GM19467 (cell line): ENCODE measurements at regions not wholly inside any gene's neighbourhood (a gene's known extent, or its start where the extent isn't known, plus 50 kb on each side); places are given as distances from the start of the nearest gene placed in this dataset.

ENCODE experiments used
- ATAC-seq: cut with Tn5 transposase; IDR thresholded peaks from one replicate; pipeline ENCODE4 v1.9.1; 2021; ENCODE audit warnings: mild to moderate bottlenecking, moderate library complexity; ENCODE audit not compliant: unreplicated experiment

DNA sequence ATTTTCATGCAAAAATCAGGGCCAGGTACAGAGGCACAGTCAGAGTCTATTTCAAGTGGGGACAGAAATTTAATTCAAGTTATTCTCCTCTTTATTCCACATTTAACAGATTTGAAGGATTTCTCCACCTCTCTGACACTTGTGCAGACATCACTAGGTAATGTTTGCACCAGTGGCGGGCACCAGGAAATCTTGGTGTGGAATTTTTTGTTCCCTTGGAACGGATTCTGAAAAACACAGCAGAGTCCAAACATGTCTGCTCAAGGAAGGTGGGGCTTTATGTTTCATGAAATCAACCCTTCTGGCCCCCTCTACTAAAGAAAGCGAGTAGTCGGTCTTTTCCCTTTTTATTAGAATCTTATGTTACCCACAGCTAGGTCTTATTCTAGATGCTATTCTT lies 271.2 kb upstream of the MDFIC2 start:
- ATAC-seq, result no peak

- ATAC-seq, result no peak
Observed at GRCh38 chr3:70582803-70583202, 270.4 kb upstream of the MDFIC2 start.

DNA sequence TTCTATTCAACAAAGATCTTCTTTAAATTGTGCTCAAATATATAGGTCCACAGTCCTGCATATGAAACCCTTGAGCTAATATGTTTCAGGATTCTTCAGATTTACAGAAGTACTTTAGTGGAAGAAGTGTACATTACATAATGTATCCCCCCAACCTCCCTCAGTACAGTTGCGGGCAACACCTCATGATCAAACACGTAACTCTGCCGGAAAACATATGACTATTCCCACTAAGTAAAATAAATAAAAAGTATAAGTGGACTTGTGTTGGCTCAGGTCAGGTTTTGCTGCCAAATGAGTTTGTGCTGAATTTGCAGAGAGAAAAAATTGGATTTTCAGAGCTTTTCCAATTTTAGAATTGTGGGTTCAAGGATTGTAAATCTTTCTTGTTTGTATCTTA lies 267.6 kb upstream of the MDFIC2 start:
- ATAC-seq, result no peak

- ATAC-seq, result no peak
Observed at GRCh38 chr3:70571696-70572095, 259.3 kb upstream of the MDFIC2 start.

GRCh38 chr3:70570584-70570983 lies 258.1 kb upstream of the MDFIC2 start:
- ATAC-seq, result no peak

DNA sequence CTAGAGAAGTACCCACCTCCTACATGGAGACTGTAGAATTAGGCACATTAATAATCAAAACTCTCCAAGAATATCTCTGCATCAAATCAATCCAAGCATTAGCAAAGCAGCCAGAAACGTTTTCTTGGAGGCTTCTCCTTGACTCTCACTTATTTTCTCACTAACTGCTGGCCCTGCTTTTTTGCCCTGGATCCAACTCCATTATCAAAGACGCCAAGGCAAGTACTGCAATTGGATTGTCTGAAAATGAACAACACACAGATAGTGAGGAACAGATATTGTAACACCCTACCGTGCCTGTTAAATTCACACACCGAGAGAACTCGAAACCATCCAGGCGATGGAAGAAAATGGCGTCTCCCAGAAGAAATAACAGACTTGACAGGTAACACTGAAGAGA lies 256.2 kb upstream of the MDFIC2 start:
- ATAC-seq, result no peak

DNA sequence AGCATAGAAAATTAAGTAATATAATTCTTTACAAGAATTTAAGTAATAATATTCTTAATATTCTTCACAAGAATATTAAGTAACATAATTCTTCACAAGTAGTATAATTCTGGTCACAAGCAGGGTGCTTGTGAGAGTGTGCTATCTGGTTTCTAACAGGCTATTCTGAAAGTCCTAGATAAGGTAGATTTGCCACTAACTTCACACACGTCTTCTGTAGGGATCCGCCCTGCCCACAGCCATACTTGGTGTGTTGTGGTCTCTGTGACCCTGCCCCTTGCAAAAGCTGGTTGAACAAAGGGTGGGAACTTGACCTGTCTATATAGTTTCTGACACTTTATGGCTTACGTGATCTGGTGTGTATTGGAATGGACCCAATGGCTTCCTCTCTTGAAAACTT lies 253.4 kb upstream of the MDFIC2 start:
- no peak for ATAC-seq

GRCh38 chr3:70564552-70564951 lies 252.1 kb upstream of the MDFIC2 start:
- no peak for ATAC-seq

DNA sequence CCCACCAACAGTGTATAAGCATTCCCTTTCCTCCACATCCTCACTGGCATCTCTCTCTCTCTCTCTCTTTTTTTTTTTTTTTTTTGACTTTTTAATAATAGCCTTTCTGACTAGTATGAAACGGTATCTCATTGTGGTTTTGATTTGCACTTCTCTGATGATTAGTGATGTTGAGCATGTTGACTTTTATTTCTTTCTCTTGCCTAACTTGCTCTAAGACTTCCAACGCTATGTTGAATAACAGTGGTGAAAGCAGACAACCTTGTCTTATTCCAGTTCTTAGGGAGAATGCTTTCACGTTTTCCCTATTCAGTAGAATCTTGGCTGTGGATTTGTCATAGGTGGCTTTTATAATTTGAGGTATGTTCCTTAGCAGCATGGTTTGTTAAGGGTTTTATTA lies 249.4 kb upstream of the MDFIC2 start:
- ATAC-seq, result no peak

DNA sequence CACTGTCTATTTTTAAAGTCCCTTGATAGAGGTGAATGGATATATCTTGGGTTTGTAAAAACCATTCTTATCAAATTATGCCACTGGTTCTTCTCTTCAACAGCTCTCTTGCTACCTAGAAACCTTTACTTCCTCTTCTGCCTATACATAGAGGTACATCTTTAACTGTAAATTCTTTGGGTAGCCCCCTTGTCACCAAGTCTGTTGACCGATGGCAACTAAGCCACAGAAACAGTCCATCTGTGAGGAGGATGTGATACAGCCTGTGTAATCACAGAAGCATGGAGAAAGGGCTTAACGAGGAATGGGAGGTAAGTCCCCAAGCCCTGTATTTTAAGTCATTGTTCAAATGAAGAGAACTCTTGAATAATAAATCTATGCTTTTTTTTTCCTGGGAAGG lies 246.5 kb upstream of the MDFIC2 start:
- ATAC-seq, result no peak

DNA sequence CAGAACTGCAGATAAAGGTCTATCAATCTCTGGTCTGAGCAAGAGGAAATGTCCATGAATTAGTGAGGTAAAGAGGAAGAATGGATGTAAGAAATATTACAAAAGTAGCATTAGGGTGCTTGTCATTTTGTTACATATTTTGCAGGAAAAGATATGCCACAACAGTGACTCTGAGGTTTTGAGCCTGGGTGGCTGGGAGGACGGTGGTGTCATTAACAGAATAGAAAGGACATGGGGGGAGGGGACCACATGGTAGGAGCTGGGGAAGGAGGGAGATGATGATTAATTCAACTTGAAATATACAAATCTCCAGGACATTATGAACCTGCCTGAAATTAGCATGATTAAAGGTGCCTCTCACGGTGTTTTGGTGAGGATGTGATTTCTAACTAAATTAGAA lies 245.5 kb upstream of the MDFIC2 start:
- ATAC-seq, result no peak

DNA sequence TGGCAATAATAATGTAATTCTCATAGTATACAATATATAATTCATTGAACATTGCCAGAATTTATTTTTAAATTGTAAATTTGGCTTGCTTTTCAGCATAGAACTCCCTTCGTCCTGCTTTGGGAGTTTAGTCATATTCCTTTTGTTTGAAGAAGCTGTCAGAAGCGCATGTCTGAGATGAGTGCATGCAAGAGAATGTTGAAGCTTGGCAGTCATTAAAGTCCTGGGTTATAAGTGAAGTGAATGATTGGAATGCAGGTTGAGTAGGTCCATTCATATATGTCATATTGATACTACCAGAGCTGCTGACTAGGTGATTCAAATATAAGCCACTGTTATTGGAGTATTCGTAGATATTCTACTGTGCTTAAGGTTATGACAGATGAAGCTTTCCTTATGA lies 243.6 kb upstream of the MDFIC2 start:
- ATAC-seq, result no peak

DNA sequence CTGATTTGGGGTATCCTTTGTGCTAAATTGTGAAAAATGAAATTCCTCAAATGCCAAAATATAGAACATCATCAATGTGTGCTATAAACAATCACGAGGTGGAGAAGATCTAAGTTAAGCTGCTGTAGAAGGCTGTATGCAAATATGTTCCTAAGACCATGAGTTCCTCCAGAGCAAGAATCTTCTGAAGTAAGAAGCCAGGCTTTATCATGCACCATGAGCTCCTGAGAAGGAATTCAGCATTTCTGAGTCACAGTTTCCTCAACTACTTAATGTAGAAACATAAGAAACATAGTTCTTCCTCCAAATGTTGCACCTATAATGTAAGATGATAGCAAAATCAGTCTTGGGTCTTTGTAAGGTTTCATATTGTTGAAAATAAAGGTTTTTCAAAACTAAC lies 241.7 kb upstream of the MDFIC2 start:
- ATAC-seq, result no peak

DNA sequence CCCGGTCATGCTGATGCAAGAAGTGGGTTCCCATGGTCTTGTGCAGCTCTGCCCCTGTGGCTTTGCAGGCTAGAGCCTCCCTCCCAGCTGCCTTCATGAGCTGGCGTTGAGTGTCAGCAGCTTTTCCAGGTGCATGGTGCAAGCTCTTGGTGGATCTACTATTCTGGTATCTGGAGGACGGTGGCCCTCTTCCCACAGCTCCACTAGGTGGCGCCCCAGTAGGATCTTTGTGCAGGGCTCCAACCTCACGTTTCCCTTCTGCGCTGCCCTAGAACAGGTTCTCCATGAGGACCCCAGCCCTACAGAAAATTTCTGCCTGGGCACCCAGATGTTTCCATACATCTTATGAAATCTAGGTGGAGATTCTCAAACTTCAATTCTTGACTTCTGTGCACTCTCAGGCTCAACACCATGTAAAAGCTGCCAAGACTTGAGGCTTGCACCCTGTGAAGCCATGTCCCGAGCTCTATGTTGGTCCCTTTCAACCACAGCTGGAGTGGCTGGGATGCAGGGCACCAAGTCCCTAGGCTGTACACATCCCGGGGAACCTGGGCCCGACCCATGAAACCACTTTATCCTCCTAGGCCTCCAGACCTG lies 238.4 kb upstream of the MDFIC2 start:
- peak; percentile 84 for ATAC-seq

DNA sequence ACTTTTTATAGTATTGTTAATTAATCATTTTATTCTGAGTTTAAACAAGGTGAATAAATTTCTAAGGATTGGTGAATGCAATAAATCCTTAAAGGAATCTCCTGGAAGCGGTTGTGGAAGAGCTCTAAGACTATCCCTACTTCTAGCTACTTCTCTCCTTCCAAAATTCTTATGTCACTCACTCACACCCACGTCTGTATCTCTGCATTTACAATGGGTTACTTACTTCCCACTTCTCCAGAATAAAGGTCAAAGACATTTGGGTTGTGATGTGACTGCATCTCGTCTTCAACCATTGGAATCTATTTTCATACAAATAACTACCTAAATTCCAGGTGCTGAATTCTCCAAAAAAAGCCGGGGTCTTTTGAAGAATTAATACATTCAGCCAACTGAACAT lies 234.2 kb upstream of the MDFIC2 start:
- ATAC-seq, result no peak

- ATAC-seq, result no peak
Observed at GRCh38 chr3:70543493-70543892, 231.1 kb upstream of the MDFIC2 start.

GRCh38 chr3:70539908-70540307 lies 227.5 kb upstream of the MDFIC2 start:
- no peak for ATAC-seq

DNA sequence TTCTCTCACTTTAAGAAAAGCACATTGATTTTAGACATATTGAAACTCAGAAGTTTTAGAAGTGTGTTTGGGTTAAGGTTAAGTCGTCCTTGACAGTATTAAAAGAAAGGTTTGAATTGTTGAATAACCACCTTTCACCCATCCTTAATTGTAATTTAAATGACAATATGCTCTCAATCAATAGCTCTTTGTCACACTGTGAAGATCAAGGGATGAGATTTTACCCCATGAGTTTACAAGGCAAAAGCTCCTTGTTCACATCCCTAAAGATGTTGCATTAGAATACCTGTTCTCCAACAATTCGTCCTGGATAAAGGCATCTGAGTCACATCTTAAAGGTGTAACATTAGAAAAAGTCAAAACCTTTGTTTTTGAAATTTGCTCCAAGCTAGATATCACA lies 220.4 kb upstream of the MDFIC2 start:
- no peak for ATAC-seq

DNA sequence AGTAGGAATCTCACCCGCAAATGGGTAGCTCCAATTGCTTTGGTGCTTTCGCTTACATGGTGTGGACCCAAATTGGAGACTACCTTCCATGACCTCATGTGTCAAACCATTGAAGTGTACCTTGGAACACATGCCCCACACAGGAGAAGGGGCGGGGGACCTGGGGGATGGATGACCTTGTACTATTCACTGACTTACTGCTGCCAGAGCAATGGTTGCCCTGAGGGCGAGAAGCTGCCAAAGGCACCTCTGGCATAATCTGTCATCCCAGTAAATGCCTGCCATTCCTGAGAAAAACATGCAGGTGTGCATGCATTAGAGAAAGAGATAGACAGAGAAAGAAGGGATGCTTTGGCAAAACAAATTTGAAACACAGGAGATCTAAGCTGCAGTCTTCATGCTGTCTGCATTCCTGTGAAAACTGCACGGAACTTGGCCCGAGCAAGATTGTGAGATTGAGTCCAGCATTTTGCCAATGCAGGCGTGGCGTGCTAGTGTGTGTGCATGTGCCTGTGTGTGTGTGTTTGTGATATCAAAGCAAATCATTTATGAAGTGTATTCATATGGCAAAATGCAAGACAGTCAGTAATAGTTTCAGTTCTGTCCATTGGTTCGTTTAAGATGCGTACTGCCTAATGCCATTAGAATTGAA lies 219.5 kb upstream of the MDFIC2 start:
- ATAC-seq, result no peak

- no peak for ATAC-seq
Observed at GRCh38 chr3:70531063-70531657, 218.7 kb upstream of the MDFIC2 start.

- ATAC-seq, result no peak
Observed at GRCh38 chr3:70530626-70531025, 218.2 kb upstream of the MDFIC2 start.

DNA sequence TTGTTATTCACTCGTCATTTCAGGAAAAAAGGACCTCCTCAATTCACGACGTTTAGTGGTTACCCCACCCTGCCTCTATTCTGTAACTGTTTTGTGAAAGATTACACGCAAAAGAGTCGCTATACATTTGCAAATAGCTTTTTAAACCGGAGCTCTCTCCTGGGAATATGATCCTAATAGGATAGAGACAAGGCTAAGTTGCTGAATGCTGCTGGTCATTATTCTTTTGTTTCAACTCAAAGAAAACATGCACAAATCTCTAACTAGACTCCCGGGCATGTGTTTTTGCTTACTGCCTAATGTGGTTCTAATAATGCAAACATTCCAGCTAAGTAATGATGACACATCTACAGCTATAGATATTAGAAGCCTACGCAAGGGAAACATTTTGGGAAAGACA lies 214.6 kb upstream of the MDFIC2 start:
- no peak for ATAC-seq
